A549 (cell line): ENCODE measurements at regions not wholly inside any gene's neighbourhood (a gene's known extent, or its start where the extent isn't known, plus 50 kb on each side); places are given as distances from the start of the nearest gene placed in this dataset.

Source experiments
- CBX8 ChIP-seq: fragments of 200-600 bp; sonication (generic); IDR thresholded peaks from 2 replicates; pipeline ENCODE4 v1.6.1; 2016
- CEBPB ChIP-seq, 2 experiments: fragments of >200 bp in 1 of 2; sonication (Bioruptor Twin) in 1 of 2; formaldehyde crosslinking in 1 of 2; IDR thresholded peaks; 2 replicates each; pipeline ENCODE4 v1.6.1; 2012 to 2016
- CHD2 ChIP-seq: fragments of 150-350 bp; IDR thresholded peaks from 2 replicates; pipeline ENCODE4 v1.6.1; 2014; ENCODE audit warnings: low read length; ENCODE audit not compliant: partially characterized antibody
- EP300 ChIP-seq, 2 experiments: fragments of >200 bp; sonication (Bioruptor Twin); formaldehyde crosslinking; IDR thresholded peaks; 2 replicates in 1 of 2; 3 replicates in 1 of 2; pipeline ENCODE4 v1.6.1; 2016 to 2017
- JUN ChIP-seq, 2 experiments: fragments of >200 bp; sonication (Bioruptor Twin); formaldehyde crosslinking; IDR thresholded peaks; 2 replicates in 1 of 2; 3 replicates in 1 of 2; pipeline ENCODE4 v1.6.1; 2016 to 2017
- JUNB ChIP-seq: fragments of >200 bp; sonication (Bioruptor Twin); formaldehyde crosslinking; IDR thresholded peaks from 2 replicates; pipeline ENCODE4 v1.6.1; 2016
- KDM1A ChIP-seq: fragments of 200-600 bp; sonication (generic); IDR thresholded peaks from 2 replicates; pipeline ENCODE4 v1.6.1; 2016; ENCODE audit warnings: low read depth, mild to moderate bottlenecking
- MAZ ChIP-seq: fragments of 150-350 bp; IDR thresholded peaks from 2 replicates; pipeline ENCODE4 v1.6.1; 2014; ENCODE audit warnings: antibody characterized with exemption, low read depth, low read length, borderline replicate concordance
- POLR2A ChIP-seq: IDR thresholded peaks from 2 replicates; pipeline ENCODE4 v1.6.1; 2012; ENCODE audit warnings: mild to moderate bottlenecking, low read length
- RFX5 ChIP-seq: fragments of 450-650 bp; IDR thresholded peaks from 2 replicates; pipeline ENCODE4 v1.7.1; 2014; ENCODE audit warnings: antibody characterized with exemption, mild to moderate bottlenecking, moderate library complexity
- RNF2 ChIP-seq: fragments of 200-600 bp; sonication (generic); IDR thresholded peaks from 2 replicates; pipeline ENCODE4 v1.6.1; 2016; ENCODE audit warnings: low read depth, mild to moderate bottlenecking, antibody characterized with exemption, moderate library complexity, borderline replicate concordance
- TF ChIP-seq, protein P1 (sequence below): fragments of >200 bp; sonication (Bioruptor Twin); formaldehyde crosslinking; IDR thresholded peaks from 3 replicates; pipeline ENCODE4 v1.5.1; 2016
- TF ChIP-seq, protein P2 (sequence below): IDR thresholded peaks from 2 replicates; pipeline ENCODE4 v1.6.1; 2012

DNA sequence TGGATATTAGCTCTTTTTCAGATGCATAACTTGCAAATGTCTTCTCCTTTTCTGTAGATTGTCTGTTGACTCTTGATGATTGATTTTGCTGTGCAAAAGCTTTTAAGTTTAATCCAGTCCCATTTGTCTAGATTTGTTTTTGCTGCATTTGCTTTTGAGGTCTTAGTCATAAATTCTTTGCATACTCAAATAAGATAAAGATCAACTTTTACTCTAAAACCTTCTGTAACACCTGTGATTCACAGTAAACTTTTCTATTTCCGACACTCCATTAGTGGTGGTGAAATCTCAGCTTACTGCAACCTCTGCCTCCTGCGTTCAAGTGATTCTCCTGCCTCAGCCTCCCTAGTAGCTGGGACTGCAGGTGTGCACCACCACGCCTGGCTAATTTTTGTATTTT lies 239.0 kb upstream of the ST8SIA4 start:
- TF ChIP-seq JUNB (no peak), CHD2 (no peak), POLR2A (no peak), RFX5 (no peak), EP300 (IDR thresholded peaks at IDR 0.05) (no peak), JUN (IDR thresholded peaks at IDR 0.05) (no peak), CEBPB (IDR thresholded peaks at IDR 0.05) (no peak), MAZ (no peak), KDM1A (no peak), CBX8 (no peak), RNF2 (no peak)
- TF ChIP-seq, protein P1, sequence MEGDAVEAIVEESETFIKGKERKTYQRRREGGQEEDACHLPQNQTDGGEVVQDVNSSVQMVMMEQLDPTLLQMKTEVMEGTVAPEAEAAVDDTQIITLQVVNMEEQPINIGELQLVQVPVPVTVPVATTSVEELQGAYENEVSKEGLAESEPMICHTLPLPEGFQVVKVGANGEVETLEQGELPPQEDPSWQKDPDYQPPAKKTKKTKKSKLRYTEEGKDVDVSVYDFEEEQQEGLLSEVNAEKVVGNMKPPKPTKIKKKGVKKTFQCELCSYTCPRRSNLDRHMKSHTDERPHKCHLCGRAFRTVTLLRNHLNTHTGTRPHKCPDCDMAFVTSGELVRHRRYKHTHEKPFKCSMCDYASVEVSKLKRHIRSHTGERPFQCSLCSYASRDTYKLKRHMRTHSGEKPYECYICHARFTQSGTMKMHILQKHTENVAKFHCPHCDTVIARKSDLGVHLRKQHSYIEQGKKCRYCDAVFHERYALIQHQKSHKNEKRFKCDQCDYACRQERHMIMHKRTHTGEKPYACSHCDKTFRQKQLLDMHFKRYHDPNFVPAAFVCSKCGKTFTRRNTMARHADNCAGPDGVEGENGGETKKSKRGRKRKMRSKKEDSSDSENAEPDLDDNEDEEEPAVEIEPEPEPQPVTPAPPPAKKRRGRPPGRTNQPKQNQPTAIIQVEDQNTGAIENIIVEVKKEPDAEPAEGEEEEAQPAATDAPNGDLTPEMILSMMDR: no peak
- TF ChIP-seq, protein P2, sequence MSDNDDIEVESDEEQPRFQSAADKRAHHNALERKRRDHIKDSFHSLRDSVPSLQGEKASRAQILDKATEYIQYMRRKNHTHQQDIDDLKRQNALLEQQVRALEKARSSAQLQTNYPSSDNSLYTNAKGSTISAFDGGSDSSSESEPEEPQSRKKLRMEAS: no peak
